IPS-15b (cell line): ENCODE measurements at regions not wholly inside any gene's neighbourhood (a gene's known extent, or its start where the extent isn't known, plus 50 kb on each side); places are given as distances from the start of the nearest gene placed in this dataset.
"Not testable (repeated sequence)": the region's sequence is repeated elsewhere in the genome, so short reads cannot be mapped to it uniquely, and the experiment has no call there.

Experiments used
- H3K27me3 ChIP-seq: one replicate; pipeline ENCODE4 v1.6.1; 2013; ENCODE audit warnings: low read length; ENCODE audit not compliant: control insufficient read depth, insufficient read depth
- H3K36me3 ChIP-seq: one replicate; pipeline ENCODE4 v1.6.1; 2013; ENCODE audit warnings: low read length; ENCODE audit not compliant: control insufficient read depth, insufficient read depth
- H3K4me1 ChIP-seq: one replicate; pipeline ENCODE4 v1.6.1; 2013; ENCODE audit warnings: mild to moderate bottlenecking, low read length; ENCODE audit not compliant: control insufficient read depth, insufficient read depth
- H3K4me3 ChIP-seq: one replicate; pipeline ENCODE4 v1.5.1; 2013; ENCODE audit warnings: low read depth, low read length
- H3K9ac ChIP-seq: one replicate; pipeline ENCODE4 v1.6.1; 2013; ENCODE audit warnings: low read depth, mild to moderate bottlenecking, low read length
- H3K9me3 ChIP-seq: one replicate; pipeline ENCODE4 v1.6.1; 2013; ENCODE audit warnings: mild to moderate bottlenecking, low read length; ENCODE audit not compliant: control insufficient read depth, insufficient read depth

- H3K9ac ChIP-seq, H3K4me3 ChIP-seq, H3K27me3 ChIP-seq, H3K4me1 ChIP-seq, H3K9me3 ChIP-seq, H3K36me3 ChIP-seq: not testable (repeated sequence)
Measured at GRCh38 chr16:16595029-16595718, 216.2 kb downstream of the NPIPA7 start.

DNA sequence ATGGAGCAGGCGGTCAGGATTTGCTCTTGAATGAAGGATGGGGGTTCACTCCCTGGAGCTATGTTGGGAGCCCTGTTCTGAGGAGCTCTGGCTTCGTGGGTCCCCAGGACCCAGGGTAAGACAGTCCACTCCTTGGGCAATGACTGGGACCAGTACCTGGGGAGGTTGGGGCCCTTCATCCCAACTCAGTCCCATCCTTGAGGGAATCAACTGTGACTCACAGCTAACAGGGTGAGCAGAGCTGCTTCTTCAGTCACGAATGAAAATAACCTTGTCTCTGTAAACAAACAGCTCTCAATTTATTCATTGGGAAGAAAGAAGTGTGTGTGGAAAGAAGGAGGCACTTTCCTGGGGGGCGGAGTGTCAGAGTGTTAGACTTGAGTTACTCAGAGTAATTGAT, 222.3 kb downstream of the NPIPA7 start:
- H3K9ac ChIP-seq, H3K9me3 ChIP-seq, H3K4me1 ChIP-seq, H3K4me3 ChIP-seq, H3K27me3 ChIP-seq, H3K36me3 ChIP-seq: not testable (repeated sequence)

- not testable (repeated sequence) for H3K36me3 ChIP-seq, H3K9me3 ChIP-seq, H3K4me1 ChIP-seq, H3K27me3 ChIP-seq, H3K4me3 ChIP-seq, H3K9ac ChIP-seq
Measured at GRCh38 chr16:16607401-16608082, 228.6 kb downstream of the NPIPA7 start.

DNA sequence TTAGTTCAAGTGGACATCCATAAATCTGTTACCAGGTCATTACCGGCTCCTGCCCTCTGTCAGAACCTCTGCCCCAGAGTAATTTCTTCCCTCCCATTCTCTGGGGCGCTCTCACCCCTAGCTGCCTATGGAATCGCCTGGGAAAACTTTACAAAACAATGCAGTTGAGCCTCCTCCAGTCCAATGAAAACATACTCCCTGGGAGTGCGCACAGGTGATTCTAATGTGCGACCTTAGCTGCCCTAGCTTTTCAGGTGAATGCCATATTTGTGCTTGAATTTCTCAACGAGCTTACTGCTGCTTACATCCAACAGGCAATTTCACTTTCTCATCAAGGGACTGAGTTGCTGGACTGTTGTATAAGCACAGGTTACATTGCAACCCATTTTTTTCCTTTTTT, 230.7 kb downstream of the NPIPA7 start:
- H3K4me3 ChIP-seq, H3K27me3 ChIP-seq: not testable (repeated sequence)

DNA sequence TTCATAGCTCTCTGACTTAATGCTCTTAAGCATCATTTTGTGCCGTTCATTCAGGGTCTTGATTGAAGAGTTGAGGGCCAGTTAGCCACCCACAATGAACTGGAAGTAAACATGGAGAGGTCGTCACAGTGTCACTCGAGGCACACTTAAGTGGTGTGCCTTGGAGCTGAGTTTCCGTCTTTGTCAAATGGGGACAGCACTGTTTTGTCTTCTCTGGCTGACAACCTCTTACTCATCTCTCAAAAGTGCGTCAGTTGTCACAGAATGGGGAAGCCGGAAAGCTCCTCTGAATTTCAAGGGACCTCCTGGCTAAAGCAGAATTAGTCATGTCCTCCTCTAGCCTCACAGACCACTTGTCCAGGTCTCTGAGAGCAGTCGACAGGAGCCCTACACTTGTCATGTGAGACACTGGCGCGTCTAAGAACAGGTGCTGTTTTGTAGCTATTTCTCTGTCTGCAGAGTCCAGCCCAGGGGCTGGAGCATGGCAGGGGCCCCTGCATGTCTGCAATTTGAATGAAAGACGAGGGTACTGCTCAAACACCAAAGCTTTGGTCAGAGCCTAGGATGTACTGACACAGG, 231.5 kb downstream of the NPIPA7 start:
- H3K36me3 ChIP-seq, H3K27me3 ChIP-seq, H3K9me3 ChIP-seq, H3K4me3 ChIP-seq, H3K4me1 ChIP-seq, H3K9ac ChIP-seq: not testable (repeated sequence)

More for the DNA sequence above, 230.7 kb downstream of the NPIPA7 start:
- not testable (repeated sequence) for H3K9me3 ChIP-seq, H3K4me1 ChIP-seq, H3K36me3 ChIP-seq, H3K9ac ChIP-seq

GRCh38 chr16:16613212-16613611, 234.3 kb downstream of the NPIPA7 start:
- not testable (repeated sequence) for H3K9ac ChIP-seq, H3K4me3 ChIP-seq, H3K36me3 ChIP-seq, H3K9me3 ChIP-seq, H3K4me1 ChIP-seq, H3K27me3 ChIP-seq

- not testable (repeated sequence) for H3K9me3 ChIP-seq, H3K4me1 ChIP-seq, H3K27me3 ChIP-seq, H3K36me3 ChIP-seq, H3K4me3 ChIP-seq, H3K9ac ChIP-seq
Measured at GRCh38 chr16:16614484-16614883, 235.5 kb downstream of the NPIPA7 start.

DNA sequence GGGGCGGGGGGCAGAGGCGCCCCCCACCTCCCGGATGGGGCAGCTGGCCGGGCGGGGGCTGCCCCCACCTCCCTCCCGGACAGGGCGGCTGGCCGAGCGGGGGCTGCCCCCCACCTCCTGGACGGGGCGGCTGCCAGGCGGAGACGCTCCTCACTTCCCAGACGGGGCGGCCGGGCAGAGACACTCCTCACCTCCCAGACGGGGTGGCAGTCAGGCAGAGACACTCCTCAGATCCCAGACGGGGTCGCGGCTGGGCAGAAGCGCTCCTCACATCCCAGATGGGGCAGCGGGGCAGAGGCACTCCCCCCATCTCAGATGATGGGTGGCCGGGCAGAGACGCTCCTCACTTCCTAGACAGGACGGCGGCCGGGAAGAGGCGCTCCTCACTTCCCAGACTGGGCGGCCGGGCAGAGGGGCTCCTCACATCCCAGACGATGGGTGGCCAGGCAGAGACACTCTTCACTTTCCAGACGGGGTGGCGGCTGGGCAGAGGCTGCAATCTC, 240.1 kb downstream of the NPIPA7 start:
- H3K9ac ChIP-seq, H3K9me3 ChIP-seq, H3K4me1 ChIP-seq, H3K36me3 ChIP-seq, H3K27me3 ChIP-seq, H3K4me3 ChIP-seq: not testable (repeated sequence)

DNA sequence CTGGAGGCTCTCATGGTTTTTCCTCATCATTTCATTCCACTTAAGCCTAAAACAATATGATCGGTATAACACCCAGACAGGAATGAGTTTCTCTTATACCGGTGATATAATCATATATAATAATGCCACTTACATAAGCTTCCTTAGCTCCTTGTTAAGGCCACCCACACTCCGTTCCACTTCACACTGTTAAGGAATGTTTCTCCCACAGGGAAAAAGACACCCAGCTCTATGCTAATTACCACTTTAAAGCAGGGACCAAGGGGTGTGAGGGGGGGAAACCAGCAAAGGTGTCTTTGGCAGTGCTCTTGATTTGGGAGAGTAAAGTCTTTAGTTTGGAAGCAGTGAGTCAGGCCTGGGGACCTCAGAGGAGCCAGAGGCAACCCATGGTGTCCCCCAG, 245.4 kb downstream of the NPIPA7 start:
- H3K9me3 ChIP-seq, H3K36me3 ChIP-seq, H3K27me3 ChIP-seq: not testable (repeated sequence)

DNA sequence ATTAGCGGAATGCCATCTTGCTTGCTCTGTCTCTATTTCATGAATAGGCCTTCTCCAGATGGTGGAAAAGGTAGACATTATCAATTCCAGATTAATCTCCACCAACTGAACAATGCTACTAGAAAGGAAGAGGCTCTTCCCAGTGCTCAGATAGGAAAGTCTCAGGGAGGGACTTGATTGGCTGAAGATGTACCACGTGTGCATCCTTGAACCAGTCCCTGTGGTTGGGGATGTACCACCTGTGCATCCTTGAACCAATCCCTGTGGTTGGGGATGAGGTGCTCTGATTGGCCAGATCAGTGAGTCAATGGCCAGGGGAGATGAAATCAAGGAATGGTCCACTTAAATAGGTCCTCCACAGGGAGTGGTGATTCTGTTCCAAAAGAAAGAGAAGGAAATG, 246.2 kb downstream of the NPIPA7 start:
- H3K4me1 ChIP-seq, H3K9me3 ChIP-seq, H3K9ac ChIP-seq, H3K27me3 ChIP-seq, H3K4me3 ChIP-seq, H3K36me3 ChIP-seq: not testable (repeated sequence)

More for the DNA sequence above, 245.4 kb downstream of the NPIPA7 start:
- not testable (repeated sequence) for H3K4me1 ChIP-seq, H3K4me3 ChIP-seq, H3K9ac ChIP-seq

DNA sequence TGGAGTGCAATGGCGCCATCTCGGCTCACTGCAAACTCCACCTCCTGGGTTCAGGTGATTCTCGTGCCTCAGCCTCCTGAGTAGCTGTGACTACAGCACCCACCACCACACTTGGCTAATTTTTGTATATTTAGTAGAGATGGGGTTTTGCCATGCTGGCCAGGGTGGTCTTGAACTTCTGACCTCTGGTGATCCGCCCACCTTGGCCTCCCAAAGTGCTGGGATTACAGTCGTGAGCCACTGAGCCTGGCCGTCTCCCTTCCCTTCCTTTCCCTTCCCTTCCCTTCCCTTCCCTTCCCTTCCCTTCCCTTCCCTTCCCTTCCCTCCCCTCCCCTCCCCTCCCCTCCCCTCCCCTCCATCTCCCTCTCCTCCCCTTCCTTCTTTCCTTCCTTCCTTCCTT, 248.9 kb downstream of the NPIPA7 start:
- not testable (repeated sequence) for H3K27me3 ChIP-seq, H3K9me3 ChIP-seq, H3K4me1 ChIP-seq, H3K4me3 ChIP-seq, H3K36me3 ChIP-seq, H3K9ac ChIP-seq

GRCh38 chr16:16638231-16638630, 259.3 kb downstream of the NPIPA7 start:
- H3K36me3 ChIP-seq, H3K4me1 ChIP-seq, H3K27me3 ChIP-seq, H3K4me3 ChIP-seq, H3K9ac ChIP-seq, H3K9me3 ChIP-seq: not testable (repeated sequence)
